ENCODE measurements at regions not wholly inside any gene's neighbourhood (a gene's known extent, or its start where the extent isn't known, plus 50 kb on each side); places are given as distances from the start of the nearest gene placed in this dataset.

DNA sequence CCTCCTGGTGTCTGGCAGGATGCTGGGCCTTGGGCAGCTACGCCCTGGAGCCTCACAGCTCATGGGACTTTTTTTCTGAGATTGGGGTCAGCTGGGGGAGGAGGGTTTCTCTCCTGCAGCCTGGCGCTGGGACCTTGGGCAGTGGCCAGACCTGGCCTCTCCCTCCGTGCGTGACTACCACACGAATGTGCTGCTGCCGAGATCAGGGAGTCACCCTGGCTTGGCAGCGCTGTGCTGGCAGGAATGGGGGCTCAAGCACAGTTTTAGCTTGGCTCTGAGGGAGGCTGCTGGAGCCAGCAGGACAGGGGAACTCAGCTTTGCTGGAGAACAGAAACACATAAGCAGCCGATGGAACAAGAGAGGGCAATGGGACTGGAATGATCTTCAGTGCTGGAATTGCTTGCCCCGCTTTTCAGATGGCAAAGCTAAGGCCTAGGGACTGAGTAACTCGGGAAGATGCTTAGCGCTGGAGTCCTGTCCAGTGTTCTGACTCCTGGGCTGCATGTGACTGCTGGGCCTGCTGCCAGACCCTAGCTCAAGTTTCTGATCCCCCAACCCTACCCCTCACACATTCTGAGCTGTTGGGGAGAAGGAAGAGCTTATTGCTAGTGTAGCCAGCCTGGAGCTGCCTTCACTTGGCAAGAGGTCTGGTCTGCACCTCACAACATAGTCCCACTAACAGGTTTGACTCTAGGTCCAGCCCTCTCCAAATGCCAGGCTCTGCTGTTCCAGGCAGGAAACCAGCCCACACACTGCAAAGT, 69.9 kb downstream of the NAV1 start (continued):
- no peak for TF ChIP-seq MAFK (IDR thresholded peaks at IDR 0.05; ENCODE audit: low read depth, low read length)
- no peak for TF ChIP-seq NANOG (IDR thresholded peaks at IDR 0.05; ENCODE audit: insufficient read depth, low read depth, low read length, poor library complexity, severe bottlenecking)
- TF ChIP-seq, protein P1, sequence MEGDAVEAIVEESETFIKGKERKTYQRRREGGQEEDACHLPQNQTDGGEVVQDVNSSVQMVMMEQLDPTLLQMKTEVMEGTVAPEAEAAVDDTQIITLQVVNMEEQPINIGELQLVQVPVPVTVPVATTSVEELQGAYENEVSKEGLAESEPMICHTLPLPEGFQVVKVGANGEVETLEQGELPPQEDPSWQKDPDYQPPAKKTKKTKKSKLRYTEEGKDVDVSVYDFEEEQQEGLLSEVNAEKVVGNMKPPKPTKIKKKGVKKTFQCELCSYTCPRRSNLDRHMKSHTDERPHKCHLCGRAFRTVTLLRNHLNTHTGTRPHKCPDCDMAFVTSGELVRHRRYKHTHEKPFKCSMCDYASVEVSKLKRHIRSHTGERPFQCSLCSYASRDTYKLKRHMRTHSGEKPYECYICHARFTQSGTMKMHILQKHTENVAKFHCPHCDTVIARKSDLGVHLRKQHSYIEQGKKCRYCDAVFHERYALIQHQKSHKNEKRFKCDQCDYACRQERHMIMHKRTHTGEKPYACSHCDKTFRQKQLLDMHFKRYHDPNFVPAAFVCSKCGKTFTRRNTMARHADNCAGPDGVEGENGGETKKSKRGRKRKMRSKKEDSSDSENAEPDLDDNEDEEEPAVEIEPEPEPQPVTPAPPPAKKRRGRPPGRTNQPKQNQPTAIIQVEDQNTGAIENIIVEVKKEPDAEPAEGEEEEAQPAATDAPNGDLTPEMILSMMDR (IDR thresholded peaks at IDR 0.05; ENCODE audit: control extremely low read depth in 1 of 3, insufficient read depth in 1 of 3, low read depth in 1 of 3, low read length in 3 of 3), result no peak
- TF ChIP-seq, protein P2, sequence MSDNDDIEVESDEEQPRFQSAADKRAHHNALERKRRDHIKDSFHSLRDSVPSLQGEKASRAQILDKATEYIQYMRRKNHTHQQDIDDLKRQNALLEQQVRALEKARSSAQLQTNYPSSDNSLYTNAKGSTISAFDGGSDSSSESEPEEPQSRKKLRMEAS (IDR thresholded peaks at IDR 0.05), result no peak
- TF ChIP-seq KDM5A (IDR thresholded peaks at IDR 0.05; ENCODE audit: low read length), result no peak

All from H1 (cell line).